ENCODE measurements at regions not wholly inside any gene's neighbourhood (a gene's known extent, or its start where the extent isn't known, plus 50 kb on each side); places are given as distances from the start of the nearest gene placed in this dataset.

- TF ChIP-seq, protein P1, sequence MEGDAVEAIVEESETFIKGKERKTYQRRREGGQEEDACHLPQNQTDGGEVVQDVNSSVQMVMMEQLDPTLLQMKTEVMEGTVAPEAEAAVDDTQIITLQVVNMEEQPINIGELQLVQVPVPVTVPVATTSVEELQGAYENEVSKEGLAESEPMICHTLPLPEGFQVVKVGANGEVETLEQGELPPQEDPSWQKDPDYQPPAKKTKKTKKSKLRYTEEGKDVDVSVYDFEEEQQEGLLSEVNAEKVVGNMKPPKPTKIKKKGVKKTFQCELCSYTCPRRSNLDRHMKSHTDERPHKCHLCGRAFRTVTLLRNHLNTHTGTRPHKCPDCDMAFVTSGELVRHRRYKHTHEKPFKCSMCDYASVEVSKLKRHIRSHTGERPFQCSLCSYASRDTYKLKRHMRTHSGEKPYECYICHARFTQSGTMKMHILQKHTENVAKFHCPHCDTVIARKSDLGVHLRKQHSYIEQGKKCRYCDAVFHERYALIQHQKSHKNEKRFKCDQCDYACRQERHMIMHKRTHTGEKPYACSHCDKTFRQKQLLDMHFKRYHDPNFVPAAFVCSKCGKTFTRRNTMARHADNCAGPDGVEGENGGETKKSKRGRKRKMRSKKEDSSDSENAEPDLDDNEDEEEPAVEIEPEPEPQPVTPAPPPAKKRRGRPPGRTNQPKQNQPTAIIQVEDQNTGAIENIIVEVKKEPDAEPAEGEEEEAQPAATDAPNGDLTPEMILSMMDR (conservative IDR thresholded peaks at IDR 0.05; ENCODE audit: low read depth, low read length): peak; percentile 88
- no peak for TF ChIP-seq EZH2 (IDR thresholded peaks at IDR 0.05; ENCODE audit: low read length, unreplicated experiment)
- no peak for TF ChIP-seq EZH2phosphoT487 (IDR thresholded peaks at IDR 0.05; ENCODE audit: borderline replicate concordance, low read length)
Measured at GRCh38 chr19:13597640-13598039, 91.4 kb upstream of the CACNA1A start.

Measured in PC-3 (cell line).